Gastroesophageal sphincter (tissue), 4 donors: ENCODE measurements at regions not wholly inside any gene's neighbourhood (a gene's known extent, or its start where the extent isn't known, plus 50 kb on each side); places are given as distances from the start of the nearest gene placed in this dataset.

Experiments
- ATAC-seq: fragments of 150-250 bp; one replicate; pipeline ENCODE4 v1.9.1; 2016; ENCODE audit warnings: mild to moderate bottlenecking, moderate library complexity
- H3K27ac ChIP-seq, 4 donors: fragments of 200-600 bp; sonication (generic) in 3 of 4; 1 replicate in 3 of 4; 2 replicates in 1 of 4; pipeline ENCODE4 v1.5.1; 2016 to 2019
- H3K27me3 ChIP-seq: fragments of 200-600 bp; sonication (generic); one replicate; pipeline ENCODE4 v1.5.1; 2019
- H3K36me3 ChIP-seq, 2 donors: fragments of 200-600 bp; sonication (generic); one replicate each; pipeline ENCODE4 v1.5.1; 2019; ENCODE audit warnings: control low read depth in 1 of 2
- H3K4me1 ChIP-seq, 3 donors: fragments of 200-600 bp; sonication (generic); 1 replicate in 2 of 3; 2 replicates in 1 of 3; pipeline ENCODE4 v1.5.1; 2016 to 2019; ENCODE audit warnings: control low read depth in 2 of 3
- H3K4me3 ChIP-seq, 2 donors: fragments of 200-600 bp; sonication (generic); one replicate each; pipeline ENCODE4 v1.5.1; 2019; ENCODE audit warnings: mild to moderate bottlenecking in 1 of 2, moderate library complexity in 1 of 2
- H3K9me3 ChIP-seq, 3 donors: fragments of 200-600 bp; sonication (generic); one replicate each; pipeline ENCODE4 v1.5.1; 2017 to 2019; ENCODE audit warnings: control low read depth in 2 of 3
- EP300 ChIP-seq: sonication (generic); formaldehyde crosslinking; IDR thresholded peaks from one replicate; pipeline ENCODE4 v1.6.1; 2017; ENCODE audit warnings: antibody characterized with exemption, mild to moderate bottlenecking
- POLR2A ChIP-seq, 2 donors: fragments of 450-650 bp; IDR thresholded peaks; one replicate each; pipeline ENCODE4 v1.6.1; 2017; ENCODE audit warnings: antibody characterized with exemption in 2 of 2, mild to moderate bottlenecking in 2 of 2, moderate library complexity in 1 of 2
- POLR2AphosphoS5 ChIP-seq: sonication (generic); formaldehyde crosslinking; IDR thresholded peaks from one replicate; pipeline ENCODE4 v1.6.1; 2017; ENCODE audit warnings: antibody characterized with exemption
- WGBS, 2 donors: methylation state at CpG; one replicate each; pipeline ENCODE4 v1.1.5; 2018; ENCODE audit warnings: low coverage in 1 of 2; 5-methylcytosine and 5-hydroxymethylcytosine counted together
- TF ChIP-seq, protein P1 (sequence below), 4 experiments: fragments of 200-600 bp in 2 of 4; fragments of 450-650 bp in 2 of 4; sonication (generic) in 1 of 4; IDR thresholded peaks; one replicate each; pipeline ENCODE4 v1.5.1; 2017 to 2019; ENCODE audit warnings: antibody characterized with exemption in 4 of 4, mild to moderate bottlenecking in 2 of 4, moderate library complexity in 2 of 4

DNA sequence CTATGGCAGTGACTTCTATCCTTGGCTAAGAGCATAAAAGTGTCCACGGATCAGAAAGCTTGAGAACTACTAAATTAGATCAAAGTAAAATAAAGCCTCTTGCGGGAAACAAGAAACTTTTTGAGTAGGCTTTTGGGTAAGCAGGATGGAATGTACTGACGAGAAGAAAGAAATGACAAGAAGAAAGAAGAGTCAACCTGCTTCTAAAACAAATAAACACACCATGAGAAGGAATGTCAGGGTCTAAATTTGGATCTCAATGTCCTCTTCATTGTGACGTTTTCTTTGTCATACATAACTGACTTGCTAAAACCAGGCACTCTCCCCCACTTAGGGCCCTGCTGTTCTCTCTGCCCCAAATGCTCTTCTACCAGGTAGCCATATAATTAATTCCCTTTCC lies 290.1 kb upstream of the PTGER4 start:
- WGBS, 2 donors = 48 to 86% methylated on average over 3 to 4 of the region's 4 CpGs
- ATAC-seq = no peak
- Histone ChIP-seq H3K36me3 (no peaks in the 10 kb centered on the region), H3K27me3 (no peaks in the 10 kb centered on the region), H3K9me3 (no peaks in the 10 kb centered on the region), H3K4me3 (no peak overlapping the region), H3K4me1 (peaks cover 0 to 7% (median 0%) of the 10 kb centered on the region in 3 donors), H3K27ac (no peak overlapping the region)
- TF ChIP-seq POLR2AphosphoS5 = no peak
- no peak for TF ChIP-seq POLR2A (IDR thresholded peaks at IDR 0.05)
- TF ChIP-seq EP300 = no peak
- TF ChIP-seq, protein P1, sequence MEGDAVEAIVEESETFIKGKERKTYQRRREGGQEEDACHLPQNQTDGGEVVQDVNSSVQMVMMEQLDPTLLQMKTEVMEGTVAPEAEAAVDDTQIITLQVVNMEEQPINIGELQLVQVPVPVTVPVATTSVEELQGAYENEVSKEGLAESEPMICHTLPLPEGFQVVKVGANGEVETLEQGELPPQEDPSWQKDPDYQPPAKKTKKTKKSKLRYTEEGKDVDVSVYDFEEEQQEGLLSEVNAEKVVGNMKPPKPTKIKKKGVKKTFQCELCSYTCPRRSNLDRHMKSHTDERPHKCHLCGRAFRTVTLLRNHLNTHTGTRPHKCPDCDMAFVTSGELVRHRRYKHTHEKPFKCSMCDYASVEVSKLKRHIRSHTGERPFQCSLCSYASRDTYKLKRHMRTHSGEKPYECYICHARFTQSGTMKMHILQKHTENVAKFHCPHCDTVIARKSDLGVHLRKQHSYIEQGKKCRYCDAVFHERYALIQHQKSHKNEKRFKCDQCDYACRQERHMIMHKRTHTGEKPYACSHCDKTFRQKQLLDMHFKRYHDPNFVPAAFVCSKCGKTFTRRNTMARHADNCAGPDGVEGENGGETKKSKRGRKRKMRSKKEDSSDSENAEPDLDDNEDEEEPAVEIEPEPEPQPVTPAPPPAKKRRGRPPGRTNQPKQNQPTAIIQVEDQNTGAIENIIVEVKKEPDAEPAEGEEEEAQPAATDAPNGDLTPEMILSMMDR (IDR thresholded peaks at IDR 0.05) = no peak

DNA sequence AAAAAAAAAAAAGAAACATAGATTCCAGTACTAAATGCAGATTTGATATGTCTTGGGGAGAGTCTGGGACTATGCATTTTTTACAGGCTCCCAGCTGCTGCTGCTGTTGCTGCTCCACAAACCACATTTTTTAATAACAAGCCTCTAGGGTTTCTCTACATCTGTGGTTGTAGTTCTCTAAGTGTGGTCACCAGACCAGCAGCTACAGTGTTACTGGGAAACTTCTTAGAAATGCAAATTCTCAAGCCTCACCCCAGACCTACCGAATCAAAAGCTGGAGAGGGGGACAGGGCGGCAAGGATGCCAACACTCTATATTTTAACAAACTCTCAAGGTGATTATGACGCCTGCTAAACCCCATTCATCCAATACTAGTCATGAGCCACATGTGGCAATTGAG lies 293.4 kb upstream of the PTGER4 start:
- Histone ChIP-seq H3K4me1 (peaks cover 0 to 12% (median 0%) of the 10 kb centered on the region in 3 donors), H3K27me3 (no peaks in the 10 kb centered on the region), H3K27ac (no peak overlapping the region), H3K9me3 (no peaks in the 10 kb centered on the region), H3K4me3 (no peak overlapping the region), H3K36me3 (no peaks in the 10 kb centered on the region)
- 72 to 87% methylated on average over 3 of the region's 3 CpGs for WGBS, 2 donors
- TF ChIP-seq POLR2AphosphoS5 (no peak), EP300 (no peak), POLR2A (IDR thresholded peaks at IDR 0.05) (no peak)
- TF ChIP-seq, protein P1 (IDR thresholded peaks at IDR 0.05) = no peak
- ATAC-seq = no peak

GRCh38 chr5:40385544-40385943 lies 294.2 kb upstream of the PTGER4 start:
- no peaks in the 10 kb centered on the region for H3K9me3 ChIP-seq
- H3K36me3 ChIP-seq = no peaks in the 10 kb centered on the region
- H3K4me3 ChIP-seq = no peak overlapping the region
- H3K4me1 ChIP-seq = peaks cover 0 to 12% (median 0%) of the 10 kb centered on the region in 3 donors
- no peak for ATAC-seq
- no peaks in the 10 kb centered on the region for H3K27me3 ChIP-seq
- TF ChIP-seq POLR2A (IDR thresholded peaks at IDR 0.05) (no peak), POLR2AphosphoS5 (no peak), EP300 (no peak)
- TF ChIP-seq, protein P1 (IDR thresholded peaks at IDR 0.05) = no peak
- H3K27ac ChIP-seq = no peak overlapping the region

- H3K4me1 ChIP-seq = peaks cover 0 to 12% (median 0%) of the 10 kb centered on the region in 3 donors
- WGBS, 2 donors = 65 to 80% methylated on average over 3 of the region's 3 CpGs
- no peak overlapping the region for H3K4me3 ChIP-seq
- H3K27me3 ChIP-seq = no peaks in the 10 kb centered on the region
- H3K27ac ChIP-seq = no peak overlapping the region
- no peaks in the 10 kb centered on the region for H3K36me3 ChIP-seq
- no peak for ATAC-seq
- no peak for TF ChIP-seq EP300
- TF ChIP-seq, protein P1 (IDR thresholded peaks at IDR 0.05) = no peak
- no peak for TF ChIP-seq POLR2A (IDR thresholded peaks at IDR 0.05)
- TF ChIP-seq POLR2AphosphoS5 = no peak
- no peaks in the 10 kb centered on the region for H3K9me3 ChIP-seq
Measured at GRCh38 chr5:40384782-40385390, 294.8 kb upstream of the PTGER4 start.
